ENCODE measurements at regions not wholly inside any gene's neighbourhood (a gene's known extent, or its start where the extent isn't known, plus 50 kb on each side); places are given as distances from the start of the nearest gene placed in this dataset.

DNA sequence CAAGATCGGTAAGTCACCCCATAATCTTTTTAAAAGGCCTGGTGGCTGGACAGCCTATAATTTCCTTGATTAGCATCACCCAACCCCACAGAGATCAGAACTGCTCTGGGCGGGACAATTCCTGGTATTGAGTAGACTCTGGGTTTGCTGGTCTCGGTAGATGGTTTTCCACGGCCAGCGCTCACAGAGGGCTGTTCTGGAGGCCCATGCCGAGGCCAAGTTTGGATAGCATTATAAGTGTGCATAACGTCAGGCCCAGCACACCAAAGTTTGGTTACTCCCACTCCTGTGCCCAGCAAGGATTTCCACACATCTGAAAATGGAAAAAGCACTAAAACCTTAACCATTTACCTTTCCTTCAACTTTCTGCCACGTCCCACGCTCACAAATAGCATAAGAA lies 104.7 kb upstream of the RREB1 start:
- TF ChIP-seq CTCF (IDR thresholded peaks at IDR 0.05; ENCODE audit: low read depth, low read length): no peak
- POLR2A ChIA-PET: no interaction called here
- no peak for DNase-seq (ENCODE audit: low read depth, low spot score)
- CTCF ChIA-PET: no interaction called here
- peaks cover 6% of the 10 kb centered on the region for H3K27me3 ChIP-seq (ENCODE audit: control insufficient read depth, insufficient read depth, low read length)
- H3K27ac ChIP-seq (ENCODE audit: low read depth, low read length): no peak overlapping the region
- H3K9me3 ChIP-seq (ENCODE audit: control insufficient read depth, insufficient read depth, low read length): no peaks in the 10 kb centered on the region
- H3K4me3 ChIP-seq (ENCODE audit: low read depth, low read length): no peak overlapping the region

DNA sequence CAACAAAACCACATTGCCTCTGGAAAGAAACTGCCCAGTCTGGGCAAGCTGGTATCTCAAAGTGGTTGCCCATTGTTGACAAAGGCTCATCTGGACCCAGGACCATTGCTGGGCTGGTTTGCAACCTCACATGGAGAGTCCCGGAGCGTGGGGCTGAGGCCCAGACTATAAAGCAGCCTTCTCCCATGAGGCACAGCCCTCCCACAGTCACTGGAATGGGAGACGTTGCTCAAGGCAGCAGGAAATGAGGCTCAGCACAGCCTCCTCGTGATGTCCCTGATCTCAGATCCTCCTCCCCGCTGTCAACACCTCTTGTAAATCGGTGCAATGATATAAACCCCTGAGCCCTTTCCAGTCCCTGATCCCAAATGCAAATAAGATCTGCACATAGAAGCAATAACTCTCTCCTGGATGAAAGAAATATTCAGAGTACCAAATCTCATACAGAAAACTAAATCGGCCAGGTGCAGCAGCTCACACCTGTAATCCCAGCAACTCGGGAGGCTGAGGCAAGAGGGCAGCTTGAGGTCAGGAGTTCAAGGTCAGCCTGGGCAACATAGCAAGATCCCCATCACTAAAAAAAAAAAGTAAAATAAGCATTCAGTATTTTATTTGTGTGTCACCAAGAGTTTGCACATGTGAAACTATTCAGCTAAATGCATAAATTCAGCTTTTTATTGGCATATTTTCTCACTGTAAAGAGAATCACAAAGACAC lies 103.0 kb upstream of the RREB1 start:
- ChIA-PET CTCF (no interaction called here), POLR2A (no interaction called here)
- Histone ChIP-seq H3K27me3 (ENCODE audit: control insufficient read depth, insufficient read depth, low read length) (peaks cover 7% of the 10 kb centered on the region), H3K27ac (ENCODE audit: low read depth, low read length) (no peak overlapping the region), H3K9me3 (ENCODE audit: control insufficient read depth, insufficient read depth, low read length) (no peaks in the 10 kb centered on the region), H3K4me3 (ENCODE audit: low read depth, low read length) (no peak overlapping the region)
- no peak for TF ChIP-seq CTCF (IDR thresholded peaks at IDR 0.05; ENCODE audit: low read depth, low read length)
- no peak for DNase-seq (ENCODE audit: low read depth, low spot score)

GRCh38 chr6:7006515-7007191 lies 101.1 kb upstream of the RREB1 start:
- Histone ChIP-seq H3K27ac (ENCODE audit: low read depth, low read length) (no peak overlapping the region), H3K9me3 (ENCODE audit: control insufficient read depth, insufficient read depth, low read length) (no peaks in the 10 kb centered on the region), H3K27me3 (ENCODE audit: control insufficient read depth, insufficient read depth, low read length) (peaks cover 7% of the 10 kb centered on the region), H3K4me3 (ENCODE audit: low read depth, low read length) (no peak overlapping the region)
- ChIA-PET CTCF (no interaction called here), POLR2A (no interaction called here)
- TF ChIP-seq CTCF (IDR thresholded peaks at IDR 0.05; ENCODE audit: low read depth, low read length): no peak
- no peak for DNase-seq (ENCODE audit: low read depth, low spot score)

GRCh38 chr6:7008451-7008988 lies 99.2 kb upstream of the RREB1 start:
- H3K27me3 ChIP-seq (ENCODE audit: control insufficient read depth, insufficient read depth, low read length): peaks cover 7% of the 10 kb centered on the region
- no peak overlapping the region for H3K27ac ChIP-seq (ENCODE audit: low read depth, low read length)
- ChIA-PET CTCF (interaction anchor here (0.6 kb wide), 1 partner anchor 37 kb away, joined by 3 read pairs; no protein-coding TSS in a partner anchor), POLR2A (no interaction called here)
- DNase-seq (ENCODE audit: low read depth, low spot score): no peak
- no peak overlapping the region for H3K4me3 ChIP-seq (ENCODE audit: low read depth, low read length)
- TF ChIP-seq CTCF (IDR thresholded peaks at IDR 0.05; ENCODE audit: low read depth, low read length): no peak
- no peaks in the 10 kb centered on the region for H3K9me3 ChIP-seq (ENCODE audit: control insufficient read depth, insufficient read depth, low read length)

- DNase-seq (ENCODE audit: low read depth, low spot score): no peak
- no peak overlapping the region for H3K27ac ChIP-seq (ENCODE audit: low read depth, low read length)
- H3K27me3 ChIP-seq (ENCODE audit: control insufficient read depth, insufficient read depth, low read length): peaks cover 3% of the 10 kb centered on the region
- CTCF ChIA-PET: no interaction called here
- POLR2A ChIA-PET: no interaction called here
- no peaks in the 10 kb centered on the region for H3K9me3 ChIP-seq (ENCODE audit: control insufficient read depth, insufficient read depth, low read length)
- no peak overlapping the region for H3K4me3 ChIP-seq (ENCODE audit: low read depth, low read length)
- TF ChIP-seq CTCF (IDR thresholded peaks at IDR 0.05; ENCODE audit: low read depth, low read length): no peak
These were observed 91.5 kb upstream of the RREB1 start for GRCh38 chr6:7016226-7016625.
